ENCODE measurements at regions not wholly inside any gene's neighbourhood (a gene's known extent, or its start where the extent isn't known, plus 50 kb on each side); places are given as distances from the start of the nearest gene placed in this dataset.

DNA sequence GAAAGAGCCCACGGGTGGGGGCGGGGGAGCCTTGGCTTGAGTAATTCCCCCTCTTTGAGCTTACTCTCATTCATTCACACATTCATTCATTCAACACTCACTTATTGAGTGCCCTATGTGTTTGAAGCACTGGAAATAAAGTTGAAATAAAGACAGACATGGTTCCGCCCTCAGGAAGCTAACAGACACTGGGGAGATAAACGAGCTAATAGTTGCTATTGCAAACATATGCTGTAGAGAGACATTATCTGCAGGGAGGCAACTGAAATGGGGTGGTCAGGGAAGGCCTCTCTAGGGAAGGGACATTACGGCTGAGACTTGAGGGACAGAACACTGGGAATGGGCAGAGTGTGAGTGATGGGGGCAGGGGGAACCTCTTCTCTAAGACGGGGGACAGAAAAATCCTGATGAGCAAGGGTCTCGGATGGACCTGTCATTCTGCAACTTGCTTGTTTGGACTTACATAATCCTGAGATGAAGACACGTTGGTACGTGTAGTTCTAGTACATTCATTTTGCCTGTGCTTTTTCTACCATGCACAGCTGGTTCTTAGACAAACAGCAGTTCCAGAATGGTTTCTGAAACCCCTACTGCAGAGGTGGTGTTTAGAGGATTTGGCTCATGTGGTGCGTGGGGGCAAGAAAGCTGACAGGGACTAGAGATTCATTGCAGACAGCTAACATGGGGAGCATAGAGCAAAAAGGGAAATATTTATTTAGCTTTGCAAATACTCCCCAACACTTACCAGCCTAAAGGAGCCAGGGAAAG, 71.1 kb upstream of the BLCAP start:
- in situ Hi-C loops (cut with HindIII; ENCODE audit: low sequenced_read_pairs), result no loop called here

DNA sequence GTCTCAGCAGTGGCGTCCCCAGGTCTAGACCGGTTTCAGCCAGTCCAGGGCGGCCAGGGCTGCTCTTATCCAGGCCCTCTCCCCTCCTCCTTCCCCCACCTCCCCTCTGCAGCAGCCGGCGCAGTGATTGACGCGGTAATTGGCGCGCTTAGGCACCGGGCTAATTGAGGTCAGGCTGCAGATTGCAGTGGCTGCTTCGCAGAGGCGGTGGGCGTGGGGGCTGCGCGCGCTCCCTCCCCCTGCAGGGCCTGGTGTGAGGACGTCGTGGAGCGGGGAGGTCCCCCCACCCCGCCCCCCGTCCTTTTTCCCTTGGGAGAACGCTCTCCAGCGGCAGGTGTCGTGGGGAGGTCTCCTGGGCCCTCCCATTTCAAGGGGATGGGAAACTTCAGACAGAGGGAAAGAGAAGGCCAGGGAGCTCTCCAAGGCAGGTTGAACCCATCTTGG, 70.4 kb upstream of the BLCAP start:
- in situ Hi-C loops (cut with HindIII; ENCODE audit: low sequenced_read_pairs), result no loop called here

- in situ Hi-C loops (cut with HindIII; ENCODE audit: low sequenced_read_pairs), result no loop called here
Measured at GRCh38 chr20:37596890-37597536, 69.3 kb upstream of the BLCAP start.

GRCh38 chr20:37596168-37596567, 68.5 kb upstream of the BLCAP start:
- in situ Hi-C loops (cut with HindIII; ENCODE audit: low sequenced_read_pairs), result no loop called here

- in situ Hi-C loops (cut with HindIII; ENCODE audit: low sequenced_read_pairs), result no loop called here
Measured at GRCh38 chr20:37593710-37594109, 66.0 kb upstream of the BLCAP start.

DNA sequence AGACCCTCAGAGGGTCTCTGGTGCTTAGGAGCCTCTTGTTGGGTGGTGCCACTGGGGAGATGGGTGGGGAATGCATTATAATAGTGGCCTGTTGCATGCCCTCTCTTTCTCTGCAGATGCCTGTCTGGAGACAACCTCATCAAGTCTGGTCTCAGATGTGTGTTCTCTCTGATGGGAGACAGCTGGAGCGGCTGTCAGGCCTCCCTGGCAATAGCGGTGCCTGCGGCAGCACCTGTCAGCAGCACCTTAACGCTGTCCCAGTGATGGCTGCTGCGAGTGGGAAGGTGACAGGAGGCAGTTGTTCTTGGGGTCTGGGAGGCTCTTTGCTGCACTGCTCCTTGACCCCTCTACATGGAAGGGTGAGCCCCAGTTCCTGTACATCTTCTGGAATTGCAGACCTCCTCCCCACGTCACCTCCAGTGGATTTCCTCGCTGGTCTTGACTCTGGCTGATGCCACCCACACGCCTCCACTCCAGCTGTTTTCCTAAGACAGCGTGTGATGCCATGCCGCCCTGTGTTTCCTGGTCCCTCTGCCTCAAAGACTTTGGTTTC, 63.3 kb upstream of the BLCAP start:
- in situ Hi-C loops (cut with HindIII; ENCODE audit: low sequenced_read_pairs), result no loop called here

GRCh38 chr20:37586078-37586477, 58.4 kb upstream of the BLCAP start:
- in situ Hi-C loops (cut with HindIII; ENCODE audit: low sequenced_read_pairs), result no loop called here

- in situ Hi-C loops (cut with HindIII; ENCODE audit: low sequenced_read_pairs), result no loop called here
Measured at GRCh38 chr20:37584238-37584807, 56.6 kb upstream of the BLCAP start.

- in situ Hi-C loops (cut with HindIII; ENCODE audit: low sequenced_read_pairs), result no loop called here
Measured at GRCh38 chr20:37581246-37581645, 53.6 kb upstream of the BLCAP start.

GRCh38 chr20:37580069-37580468, 52.4 kb upstream of the BLCAP start:
- in situ Hi-C loops (cut with HindIII; ENCODE audit: low sequenced_read_pairs), result no loop called here

DNA sequence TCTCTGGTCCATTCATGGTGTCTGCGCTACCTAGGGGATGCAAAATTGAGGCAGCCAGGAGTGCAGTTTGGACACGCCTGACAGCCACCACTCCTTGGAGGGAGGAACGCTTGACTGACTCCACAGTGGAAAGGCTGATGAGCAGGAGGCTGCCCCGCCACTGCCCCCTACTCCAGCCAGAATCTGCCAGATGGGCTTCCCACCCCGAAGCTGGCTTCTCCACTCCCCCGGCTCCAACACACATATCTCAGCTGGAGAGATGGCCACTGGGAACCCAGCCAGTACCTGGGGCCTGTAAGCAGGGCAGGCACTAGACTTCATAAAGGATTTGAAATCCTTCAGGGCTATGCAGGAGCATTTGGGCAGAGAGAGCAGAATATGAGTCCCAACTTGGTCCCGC, 51.4 kb upstream of the BLCAP start:
- in situ Hi-C loops (cut with HindIII; ENCODE audit: low sequenced_read_pairs), result loop anchor here (5.0 kb wide), 1 partner anchor 53 kb away; no protein-coding TSS in a partner anchor

DNA sequence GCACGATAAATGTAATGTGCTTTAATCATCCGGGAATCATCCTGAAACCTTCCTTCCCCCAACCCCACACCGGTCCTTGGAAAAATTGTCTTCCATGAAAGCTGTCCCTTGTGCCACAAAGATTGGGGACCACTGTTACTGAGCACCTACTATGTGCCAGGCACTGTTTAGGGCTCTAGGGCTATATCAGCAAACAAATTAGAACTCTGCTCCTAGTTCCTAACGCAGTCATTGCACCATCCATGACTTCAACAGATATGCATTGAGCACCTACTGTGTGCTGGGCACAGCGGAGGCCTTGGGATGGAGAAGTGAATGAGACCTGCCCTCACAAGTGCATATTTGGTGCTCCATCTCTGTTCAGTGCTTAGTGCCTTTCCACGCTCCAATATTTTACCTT, 50.3 kb upstream of the BLCAP start:
- in situ Hi-C loops (cut with HindIII; ENCODE audit: low sequenced_read_pairs), result loop anchor here (5.0 kb wide), 1 partner anchor 54 kb away; no protein-coding TSS in a partner anchor
